ENCODE measurements at regions not wholly inside any gene's neighbourhood (a gene's known extent, or its start where the extent isn't known, plus 50 kb on each side); places are given as distances from the start of the nearest gene placed in this dataset.

DNA sequence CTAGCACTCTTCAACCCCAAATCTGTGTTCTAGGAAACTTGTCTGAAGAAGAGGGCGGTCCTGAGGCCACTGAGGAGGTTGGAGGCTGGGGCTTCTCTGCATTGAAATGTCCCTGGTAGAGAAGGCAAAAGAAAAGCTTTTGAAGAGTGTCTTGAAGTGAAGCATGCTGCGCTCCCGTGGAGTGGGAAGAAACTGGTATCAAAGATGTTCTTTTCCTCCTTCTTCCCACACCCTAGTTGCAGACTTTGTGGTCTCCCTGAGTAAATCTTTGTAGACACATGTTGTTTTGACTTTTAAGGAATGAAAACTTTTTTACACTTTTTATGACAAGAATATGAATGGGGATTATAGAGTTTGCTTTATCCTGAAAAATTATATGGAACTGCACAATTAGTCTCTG is 59.0 kb upstream of the ANP32D start:
- TF ChIP-seq POLR2A (IDR thresholded peaks at IDR 0.05; ENCODE audit: low read length) (no peak), GATA1 (IDR thresholded peaks at IDR 0.05; ENCODE audit: low read depth, low read length) (no peak)

Data from erythroblast (primary cell).